GM18867 (cell line): ENCODE measurements at regions not wholly inside any gene's neighbourhood (a gene's known extent, or its start where the extent isn't known, plus 50 kb on each side); places are given as distances from the start of the nearest gene placed in this dataset.
"Not testable (repeated sequence)": the region's sequence is repeated elsewhere in the genome, so short reads cannot be mapped to it uniquely, and the experiment has no call there.

Experiments
- ATAC-seq: cut with Tn5 transposase; IDR thresholded peaks from one replicate; pipeline ENCODE4 v1.9.1; 2021; ENCODE audit warnings: mild to moderate bottlenecking, moderate library complexity; ENCODE audit not compliant: unreplicated experiment

DNA sequence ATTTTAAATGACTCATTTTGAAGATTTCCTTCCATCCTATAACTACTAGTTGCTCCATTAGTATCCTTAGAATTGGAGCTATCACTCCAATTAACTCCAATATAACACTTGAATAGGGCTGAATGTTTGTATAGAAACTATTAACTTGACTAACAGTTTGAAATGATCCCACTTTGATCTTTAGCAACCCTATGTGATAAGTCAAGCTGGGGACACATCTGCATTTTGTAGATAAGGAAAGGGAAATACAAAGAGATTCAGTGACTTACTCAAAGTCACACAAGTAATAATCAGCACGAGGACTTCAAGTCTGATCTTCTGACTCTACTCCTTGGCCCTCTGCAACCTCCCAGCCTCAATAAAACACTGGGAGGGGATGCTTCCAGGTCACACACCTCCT lies 101.1 kb downstream of the TMEM215 start:
- no peak for ATAC-seq

GRCh38 chr9:32886021-32886420 lies 102.7 kb downstream of the TMEM215 start:
- ATAC-seq, result no peak

DNA sequence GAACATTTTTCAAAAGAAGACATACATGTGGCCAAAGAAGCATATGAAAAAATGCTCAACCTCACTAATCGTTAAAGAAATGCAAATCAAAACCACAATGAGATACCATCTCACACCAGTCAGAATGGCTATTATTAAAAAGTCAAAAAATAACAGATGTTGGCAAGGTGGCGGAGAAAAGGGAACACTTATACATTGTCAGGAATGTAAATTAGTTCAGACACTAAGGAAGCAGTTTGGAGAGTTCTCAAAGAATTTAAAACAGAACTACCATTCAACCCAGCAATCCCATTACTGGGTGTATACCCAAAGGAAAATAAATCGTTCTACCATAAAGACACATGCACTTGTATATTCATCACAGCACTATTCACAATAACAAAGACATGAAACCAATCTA lies 106.9 kb downstream of the APTX start:
- not testable (repeated sequence) for ATAC-seq

DNA sequence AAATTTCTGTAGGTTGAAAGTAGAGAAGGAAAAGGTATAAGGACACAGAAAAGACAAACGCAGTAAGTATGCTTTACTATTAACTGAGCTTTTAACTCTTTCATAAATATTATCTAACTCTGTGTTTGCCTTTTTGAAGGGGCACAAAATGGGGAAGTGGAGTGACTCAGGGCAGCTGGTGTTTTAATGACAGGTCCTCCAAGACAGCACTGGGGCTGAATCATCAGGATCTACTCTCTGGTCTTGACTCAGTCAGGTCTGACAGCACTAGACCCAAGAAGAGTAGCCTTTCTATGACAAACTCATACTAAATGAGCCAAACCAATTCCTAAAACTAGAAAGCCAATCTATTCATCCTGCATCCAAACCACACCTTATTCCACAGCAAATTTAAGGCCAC lies 102.2 kb downstream of the APTX start:
- no peak for ATAC-seq

DNA sequence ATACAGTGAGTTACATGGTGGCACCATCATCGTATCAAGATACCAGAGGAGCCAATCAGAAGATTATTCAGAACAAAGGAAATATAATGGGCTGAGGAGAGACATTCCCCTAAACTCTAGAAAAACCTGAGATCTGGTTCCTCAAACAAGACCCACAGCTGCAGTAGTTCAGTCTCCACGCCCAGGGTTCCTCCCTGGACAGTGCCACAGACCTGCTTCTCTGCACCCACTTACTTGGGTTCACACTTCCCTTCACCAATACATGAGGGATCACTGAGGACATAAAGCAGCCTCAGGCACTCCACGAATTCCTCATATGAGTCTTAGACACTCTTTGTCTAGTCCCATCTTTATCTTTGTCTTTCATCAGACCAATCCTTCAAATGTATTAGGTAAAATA lies 101.7 kb downstream of the APTX start:
- ATAC-seq, result no peak

- peak; percentile 97 for ATAC-seq
Measured at GRCh38 chr9:32906213-32906612, 95.2 kb downstream of the APTX start.

- no peak for ATAC-seq
Measured at GRCh38 chr9:32915802-32916201, 85.6 kb downstream of the APTX start.

DNA sequence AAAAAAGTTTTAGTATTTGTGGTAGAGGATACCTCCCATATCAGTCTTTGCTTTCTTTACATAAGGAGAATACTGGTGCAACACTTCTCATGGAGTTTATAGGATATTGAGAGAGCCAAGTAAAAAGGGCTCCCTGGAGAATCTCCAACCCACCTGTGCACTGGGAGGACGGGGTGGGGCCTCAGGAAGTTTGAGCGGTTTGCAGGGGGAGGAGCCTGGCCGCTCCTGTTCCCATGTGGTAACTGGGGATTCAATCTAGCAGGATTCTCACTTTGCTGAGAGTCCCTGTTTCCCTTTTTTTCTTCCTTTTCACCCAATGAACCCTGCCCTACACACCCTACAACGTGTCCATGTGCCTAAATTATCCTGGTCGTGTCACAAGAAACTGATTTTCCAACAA lies 82.8 kb downstream of the APTX start:
- ATAC-seq, result no peak
